GM21367 (cell line): ENCODE measurements at regions not wholly inside any gene's neighbourhood (a gene's known extent, or its start where the extent isn't known, plus 50 kb on each side); places are given as distances from the start of the nearest gene placed in this dataset.

Source experiments
- ATAC-seq: cut with Tn5 transposase; IDR thresholded peaks from one replicate; pipeline ENCODE4 v1.9.1; 2021; ENCODE audit not compliant: unreplicated experiment

GRCh38 chr1:98482611-98483010 is 178.9 kb upstream of the SNX7 start:
- ATAC-seq: no peak

DNA sequence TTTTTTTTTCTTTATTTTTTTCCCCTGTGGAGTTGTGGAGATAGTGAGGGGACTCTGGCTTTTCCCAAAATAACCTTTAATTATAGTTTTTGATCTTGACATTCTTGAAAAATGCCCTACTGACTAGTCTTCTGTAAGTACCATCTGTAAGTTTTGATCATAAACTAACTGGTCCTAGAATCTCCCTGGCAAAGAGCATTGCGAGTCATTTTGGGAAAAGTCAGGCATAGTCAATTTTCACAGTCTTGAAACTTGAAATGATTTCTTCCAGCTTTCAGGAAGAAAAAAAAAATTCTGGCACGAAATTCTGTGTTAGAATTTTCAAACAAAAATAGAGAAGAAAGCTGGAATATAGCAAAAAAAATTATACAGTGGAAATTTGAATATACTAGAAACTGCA is 181.2 kb upstream of the SNX7 start:
- ATAC-seq: no peak

DNA sequence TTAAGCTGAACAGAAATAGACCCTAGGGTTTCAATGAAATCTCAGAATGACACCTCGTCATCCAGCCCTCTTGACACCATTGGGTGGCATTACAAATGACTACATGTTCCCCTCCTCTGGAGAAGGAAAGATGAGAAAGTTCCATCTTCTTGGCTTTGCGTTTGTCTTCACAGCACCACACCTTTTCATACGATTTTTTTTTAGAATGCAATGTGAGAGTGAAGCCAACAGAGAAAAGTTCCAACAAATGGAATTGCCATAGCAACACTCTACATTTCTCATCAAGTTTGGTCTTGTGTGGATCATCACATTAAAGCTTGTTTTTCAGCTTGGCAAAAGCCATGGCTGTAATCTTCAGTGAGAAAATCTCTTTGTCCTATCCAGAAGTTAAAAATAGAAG is 183.4 kb upstream of the SNX7 start:
- ATAC-seq: no peak

DNA sequence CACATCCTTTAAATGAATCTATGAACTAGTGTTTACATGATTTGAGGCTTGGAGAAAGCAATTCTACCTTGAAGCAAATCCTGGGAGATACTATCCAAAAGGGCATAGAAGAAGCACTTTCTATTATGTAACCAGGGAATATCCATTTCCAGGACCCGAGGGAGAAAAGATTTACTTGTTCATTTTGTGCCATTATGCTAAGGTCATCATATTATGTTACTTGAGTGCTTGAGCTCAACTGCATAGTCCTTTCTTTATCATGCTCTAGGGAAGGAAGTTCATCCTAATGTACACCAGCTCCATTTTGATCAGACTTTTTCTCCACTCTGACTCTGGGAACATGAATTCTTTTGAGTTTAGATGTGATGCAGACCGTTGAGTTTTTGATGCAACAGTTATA is 188.6 kb upstream of the SNX7 start:
- ATAC-seq: no peak

DNA sequence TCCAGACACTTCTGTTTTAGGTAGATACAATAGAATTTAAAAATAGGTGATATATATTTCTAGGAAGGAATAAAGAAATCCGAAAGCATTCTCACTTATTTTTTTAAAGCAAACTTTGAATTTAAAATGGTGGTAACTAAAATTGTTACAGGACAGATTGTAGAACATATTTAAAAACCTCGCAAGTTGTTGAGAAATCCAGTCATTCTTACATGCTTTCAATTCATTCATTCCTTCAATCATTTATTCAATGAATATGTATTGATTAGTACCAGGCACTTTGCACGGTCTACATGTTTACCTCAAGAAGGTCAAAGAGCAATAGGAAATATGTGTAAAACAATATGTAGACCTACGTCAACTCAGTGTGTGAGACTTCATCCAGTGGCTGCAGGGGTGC is 189.9 kb upstream of the SNX7 start:
- ATAC-seq: no peak

- ATAC-seq: no peak
These were observed 193.3 kb upstream of the SNX7 start for GRCh38 chr1:98468111-98468717.

GRCh38 chr1:98467586-98467985 is 193.9 kb upstream of the SNX7 start:
- ATAC-seq: no peak

GRCh38 chr1:98467122-98467521 is 194.4 kb upstream of the SNX7 start:
- no peak for ATAC-seq

- no peak for ATAC-seq
These were observed 199.6 kb upstream of the SNX7 start for GRCh38 chr1:98461873-98462385.

DNA sequence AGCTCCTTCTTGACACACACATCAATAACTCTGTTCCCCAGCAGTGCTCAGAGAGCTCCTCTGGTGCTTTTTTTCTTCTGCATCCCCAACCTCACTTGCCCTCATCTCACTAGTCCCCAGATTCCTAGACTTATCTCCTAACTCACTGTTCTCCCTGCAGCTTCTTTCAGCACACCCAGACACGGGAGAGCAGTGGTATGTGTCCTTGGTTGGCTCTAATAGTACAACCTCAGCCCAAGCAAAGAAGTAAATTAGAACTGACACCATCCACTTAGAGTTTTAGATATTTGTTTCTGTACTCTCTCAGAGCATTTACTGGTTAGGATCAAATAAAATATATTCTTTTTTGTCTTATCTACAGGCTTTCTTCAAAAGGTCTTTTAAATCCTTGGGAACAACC is 201.4 kb upstream of the SNX7 start:
- ATAC-seq: no peak

DNA sequence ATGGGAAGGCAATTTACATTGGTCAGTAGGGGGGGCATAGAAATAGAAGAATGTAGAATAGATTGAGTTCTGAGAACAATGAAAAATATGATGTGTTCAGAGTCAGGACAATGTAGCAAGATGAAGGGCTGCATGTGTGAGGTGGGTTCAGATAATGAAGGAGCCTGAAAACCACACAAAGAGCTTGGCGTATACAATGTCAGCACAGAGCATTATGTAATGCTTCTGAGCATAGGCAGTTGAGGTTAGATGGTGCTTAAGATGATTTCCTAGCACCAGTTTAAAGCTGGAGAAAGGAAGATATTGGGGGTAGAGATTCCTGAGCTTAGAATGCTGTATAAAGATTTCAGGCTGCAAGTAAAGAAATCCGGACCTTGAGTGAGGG is 202.0 kb upstream of the SNX7 start:
- no peak for ATAC-seq

DNA sequence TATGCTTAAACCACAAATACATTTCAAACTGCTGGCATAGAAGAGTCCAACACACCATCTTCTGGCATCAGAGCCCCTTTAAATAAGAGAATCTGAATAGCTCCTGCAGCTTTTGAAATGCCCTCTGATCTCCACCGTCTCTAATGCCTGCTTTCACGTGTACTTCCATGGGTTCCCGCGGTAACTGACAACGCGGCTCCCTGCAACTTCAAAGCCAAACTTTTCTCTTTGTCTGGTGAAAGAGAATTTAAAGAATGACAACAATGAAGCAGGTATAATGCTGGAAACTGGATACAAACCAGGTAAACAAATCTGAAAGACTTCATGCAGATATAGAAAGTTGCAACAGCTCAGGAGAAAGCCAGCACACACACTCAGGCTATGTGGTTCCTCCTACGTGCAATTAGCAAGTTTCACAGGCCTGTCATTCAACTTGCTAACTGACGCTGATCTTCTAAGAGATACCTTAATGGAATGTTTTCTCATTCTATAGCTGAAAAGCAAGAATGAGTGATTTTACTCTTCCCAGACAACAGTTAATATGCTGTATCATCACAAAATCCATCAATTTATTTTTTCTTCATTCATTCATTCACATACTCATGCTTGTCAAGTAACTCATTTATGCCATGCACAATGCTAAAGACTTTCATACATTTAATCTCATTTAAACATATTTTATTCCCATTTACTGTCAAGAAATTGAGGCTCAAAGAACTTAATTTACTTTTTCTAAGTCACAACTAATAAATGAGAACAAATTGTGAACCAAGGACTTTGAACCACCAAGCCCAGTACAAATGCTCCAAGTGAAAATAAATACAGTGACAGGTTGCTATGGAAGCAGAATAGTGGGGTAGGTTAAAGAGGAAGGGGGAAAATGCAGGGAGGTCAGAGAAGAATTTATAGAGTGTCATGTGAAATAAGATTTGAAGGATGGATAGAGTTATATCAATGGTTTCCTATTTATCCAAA is 202.7 kb upstream of the SNX7 start:
- ATAC-seq: no peak

DNA sequence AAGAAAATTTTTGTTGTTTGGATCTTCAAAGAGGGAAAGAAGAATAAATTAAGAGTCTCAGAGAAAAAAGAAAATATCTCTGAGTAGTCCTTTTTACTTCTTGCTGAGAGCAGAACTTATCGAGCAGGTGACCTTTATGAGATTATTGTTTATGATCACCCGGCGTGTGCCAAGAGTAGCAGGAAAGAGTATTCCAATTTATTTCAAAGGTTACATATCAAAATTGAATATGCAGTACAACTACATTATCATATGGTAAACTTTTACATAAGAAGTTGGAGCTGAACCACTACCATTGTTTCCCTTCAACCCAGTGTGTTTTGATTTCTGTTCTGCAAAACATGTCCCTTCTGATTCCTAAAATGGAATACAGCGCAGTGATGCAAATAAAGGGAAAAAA is 204.3 kb upstream of the SNX7 start:
- ATAC-seq: no peak

- no peak for ATAC-seq
These were observed 206.9 kb upstream of the SNX7 start for GRCh38 chr1:98454666-98455065.

DNA sequence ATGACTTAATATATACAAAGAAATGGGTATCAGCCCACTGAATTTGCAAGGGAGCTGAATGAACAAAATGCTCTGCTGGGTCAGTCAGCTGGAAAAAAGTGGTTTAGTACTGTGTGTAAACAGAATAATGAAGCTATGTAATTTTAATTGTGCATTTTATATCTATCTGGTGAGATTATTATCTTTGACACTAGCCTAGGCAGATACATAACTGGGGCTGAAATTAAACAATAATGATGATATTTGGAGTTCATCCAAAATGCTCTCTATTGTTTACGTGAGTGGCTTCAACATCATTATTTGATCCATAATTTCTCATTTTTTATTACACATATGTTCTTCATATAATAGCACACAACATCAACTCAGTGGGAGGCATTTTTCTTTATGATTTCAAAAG is 208.5 kb upstream of the SNX7 start:
- no peak for ATAC-seq

DNA sequence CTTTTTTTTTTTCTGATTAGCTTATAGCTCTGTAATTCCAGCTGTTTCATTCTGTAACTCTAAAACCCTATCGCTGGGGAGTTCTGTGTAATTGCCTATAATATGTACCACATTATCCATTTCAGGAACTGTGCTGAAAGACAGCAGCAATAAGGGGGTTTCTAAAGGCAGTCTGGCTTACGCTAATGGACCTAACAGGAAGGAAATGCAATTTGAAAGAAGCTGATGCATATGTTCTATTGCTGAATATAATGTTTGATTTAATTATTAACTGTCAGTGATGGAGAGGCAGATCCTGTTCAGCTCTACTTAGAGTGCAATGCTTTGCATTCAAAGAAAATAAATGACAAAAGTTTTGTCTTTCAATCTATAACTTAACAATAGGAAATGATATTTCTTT is 209.4 kb upstream of the SNX7 start:
- ATAC-seq: no peak

DNA sequence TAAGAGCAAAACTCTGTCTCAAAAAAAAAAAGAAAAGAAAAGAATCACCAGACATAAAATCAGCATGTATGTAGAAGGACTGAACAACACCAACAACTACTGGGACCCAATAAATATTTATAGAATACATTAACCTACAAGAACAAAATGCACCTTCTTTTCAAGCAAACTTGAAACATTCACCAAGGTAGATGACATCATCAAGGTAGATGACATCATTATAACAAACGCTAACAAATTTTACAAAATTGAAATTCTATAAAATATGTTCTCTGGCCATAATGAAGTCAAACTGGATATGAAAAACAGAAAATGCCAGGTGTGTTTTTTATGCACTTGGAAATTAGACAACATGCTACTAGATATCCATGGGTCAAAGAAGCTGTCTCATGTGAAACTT is 220.2 kb upstream of the SNX7 start:
- no peak for ATAC-seq

DNA sequence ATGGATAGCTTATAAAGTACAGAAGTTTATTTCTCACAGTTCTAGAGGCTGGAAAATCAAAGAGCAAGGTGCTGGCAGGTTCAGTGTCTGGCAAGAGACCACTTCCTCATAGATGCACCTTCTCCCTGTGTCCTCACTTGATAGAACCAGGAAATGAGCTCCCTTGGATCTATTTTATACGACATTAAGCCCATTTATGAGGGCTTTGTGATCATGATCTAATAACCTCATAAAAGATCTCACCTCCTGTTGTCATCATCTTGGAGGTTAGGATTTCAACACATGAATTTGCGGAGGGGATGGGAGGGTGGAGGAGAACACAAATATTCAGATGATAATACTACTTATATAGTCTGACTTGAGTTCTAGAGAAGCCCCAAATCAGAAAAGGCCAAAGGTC is 222.1 kb upstream of the SNX7 start:
- ATAC-seq: no peak

- no peak for ATAC-seq
These were observed 224.0 kb upstream of the SNX7 start for GRCh38 chr1:98437540-98437939.

DNA sequence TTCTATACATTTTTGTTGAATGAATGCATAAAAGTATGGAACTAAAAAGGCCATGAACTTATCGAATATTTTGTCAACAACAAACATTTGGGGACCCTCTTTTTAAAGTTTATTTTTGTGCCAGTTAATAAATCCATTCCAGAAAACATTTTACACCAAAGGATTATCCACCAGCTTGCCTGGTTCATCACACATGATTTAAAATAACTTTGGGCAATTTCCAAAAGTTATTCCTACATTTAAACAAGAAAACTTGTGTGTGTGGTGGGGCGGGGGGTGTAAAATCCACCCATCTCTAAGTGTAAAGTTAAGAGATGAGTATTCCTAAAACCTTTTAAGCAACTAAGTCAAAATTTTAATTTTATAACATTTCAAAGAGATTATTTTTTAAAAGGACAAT is 224.5 kb upstream of the SNX7 start:
- ATAC-seq: no peak

- no peak for ATAC-seq
These were observed 231.5 kb upstream of the SNX7 start for GRCh38 chr1:98429965-98430443.

GRCh38 chr1:98428864-98429263 is 232.7 kb upstream of the SNX7 start:
- ATAC-seq: no peak
